Mesendoderm (in vitro differentiated cells): ENCODE measurements at regions not wholly inside any gene's neighbourhood (a gene's known extent, or its start where the extent isn't known, plus 50 kb on each side); places are given as distances from the start of the nearest gene placed in this dataset.

Source experiments
- DNase-seq: peaks from one replicate; pipeline ENCODE4 v3.0.0; 2013
- H2AK5ac ChIP-seq: 2 replicates; pipeline ENCODE4 v1.6.1; 2013; ENCODE audit warnings: low read length, inconsistent platforms
- H2BK120ac ChIP-seq: 2 replicates; pipeline ENCODE4 v1.6.1; 2013; ENCODE audit warnings: low read depth, mild to moderate bottlenecking, low read length, moderate library complexity, mixed read lengths
- H2BK15ac ChIP-seq: replicated peaks from 2 replicates; pipeline ENCODE4 v1.6.1; 2013; ENCODE audit warnings: low read depth, mild to moderate bottlenecking, moderate library complexity
- H2BK5ac ChIP-seq: 2 replicates; pipeline ENCODE4 v1.6.1; 2013; ENCODE audit warnings: low read length, inconsistent platforms
- H3K18ac ChIP-seq: 2 replicates; pipeline ENCODE4 v1.6.1; 2013; ENCODE audit warnings: mild to moderate bottlenecking, low read length, mixed read lengths
- H3K23ac ChIP-seq: one replicate; pipeline ENCODE4 v1.6.1; 2013; ENCODE audit warnings: low read length
- H3K27ac ChIP-seq: 2 replicates; pipeline ENCODE4 v1.5.1; 2013; ENCODE audit warnings: low read depth, mild to moderate bottlenecking, inconsistent platforms, low read length, moderate library complexity
- H3K27me3 ChIP-seq: 2 replicates; pipeline ENCODE4 v1.6.1; 2013; ENCODE audit warnings: low read length, control low read depth, mild to moderate bottlenecking, inconsistent platforms; ENCODE audit not compliant: insufficient read depth, poor library complexity
- H3K36me3 ChIP-seq: 2 replicates; pipeline ENCODE4 v1.6.1; 2013; ENCODE audit warnings: low read length, inconsistent platforms; ENCODE audit not compliant: control insufficient read depth, insufficient read depth
- H3K4ac ChIP-seq: one replicate; pipeline ENCODE4 v1.6.1; 2013; ENCODE audit warnings: low read depth, mild to moderate bottlenecking, low read length, moderate library complexity
- H3K4me1 ChIP-seq: 2 replicates; pipeline ENCODE4 v1.6.1; 2013; ENCODE audit warnings: low read depth, low read length, inconsistent platforms; ENCODE audit not compliant: control insufficient read depth
- H3K4me2 ChIP-seq: 2 replicates; pipeline ENCODE4 v1.6.1; 2013; ENCODE audit warnings: low read length
- H3K4me3 ChIP-seq: 2 replicates; pipeline ENCODE4 v1.5.1; 2013; ENCODE audit warnings: mild to moderate bottlenecking, low read length
- H3K56ac ChIP-seq: one replicate; pipeline ENCODE4 v1.6.1; 2013; ENCODE audit warnings: low read length
- H3K79me1 ChIP-seq: 2 replicates; pipeline ENCODE4 v1.6.1; 2013; ENCODE audit warnings: low read length, inconsistent platforms
- H3K79me2 ChIP-seq: 2 replicates; pipeline ENCODE4 v1.6.1; 2013; ENCODE audit warnings: mild to moderate bottlenecking, low read length; ENCODE audit not compliant: control insufficient read depth, insufficient read depth
- H3K9ac ChIP-seq: 2 replicates; pipeline ENCODE4 v1.6.1; 2013; ENCODE audit warnings: low read length, inconsistent platforms
- H4K5ac ChIP-seq: one replicate; pipeline ENCODE4 v1.6.1; 2013; ENCODE audit warnings: low read length
- H4K8ac ChIP-seq: one replicate; pipeline ENCODE4 v1.6.1; 2013; ENCODE audit warnings: low read depth, mild to moderate bottlenecking, control low read depth, low read length, moderate library complexity
- WGBS: extraction: QIAGEN DNeasy Blood & Tissue Kit; methylation state at CpG from one replicate; pipeline ENCODE4 v1.1.7; 2013; ENCODE audit warnings: low lambda C conversion rate, missing lambda C conversion rate; ENCODE audit not compliant: insufficient coverage; ENCODE audit errors: extremely low coverage; 5-methylcytosine and 5-hydroxymethylcytosine counted together

DNA sequence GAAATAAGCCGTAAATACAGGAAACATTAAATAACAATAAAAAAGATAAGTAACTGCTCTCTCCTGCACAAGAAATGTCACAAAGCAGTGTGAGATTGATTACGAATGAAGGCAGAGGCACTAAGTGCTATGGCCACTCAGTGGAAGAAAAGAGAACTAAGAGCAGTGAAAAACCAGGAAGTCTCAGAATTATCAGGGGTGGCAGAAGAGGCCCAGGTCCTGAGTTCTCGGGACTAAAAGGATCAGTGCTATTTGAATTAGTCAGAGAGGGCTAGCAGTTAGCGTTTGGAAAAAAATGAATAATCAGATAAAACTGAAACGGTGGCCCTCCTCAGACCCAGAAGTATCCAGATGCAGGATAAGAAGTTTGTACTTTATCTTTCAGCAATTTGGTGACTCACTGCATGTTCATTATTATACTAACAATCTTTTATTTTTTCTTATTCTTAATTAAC, 367.1 kb downstream of the ZEB2 start:
- Histone ChIP-seq H3K23ac (no peak overlapping the region), H3K56ac (no peak overlapping the region), H3K18ac (no peak overlapping the region), H3K4me1 (no peaks in the 10 kb centered on the region), H2AK5ac (no peak overlapping the region), H3K4ac (no peak overlapping the region), H3K79me1 (no peaks in the 10 kb centered on the region), H3K9ac (no peak overlapping the region), H3K27ac (no peak overlapping the region), H4K5ac (no peak overlapping the region), H2BK15ac (no peak overlapping the region), H4K8ac (no peak overlapping the region), H2BK120ac (no peak overlapping the region), H2BK5ac (no peak overlapping the region), H3K79me2 (no peaks in the 10 kb centered on the region), H3K4me3 (no peak overlapping the region), H3K36me3 (no peaks in the 10 kb centered on the region), H3K4me2 (no peak overlapping the region), H3K27me3 (no peaks in the 10 kb centered on the region)
- peak; percentile 55 for DNase-seq
- no CpG with 5 or more reads among the region's 5 CpGs for WGBS

DNA sequence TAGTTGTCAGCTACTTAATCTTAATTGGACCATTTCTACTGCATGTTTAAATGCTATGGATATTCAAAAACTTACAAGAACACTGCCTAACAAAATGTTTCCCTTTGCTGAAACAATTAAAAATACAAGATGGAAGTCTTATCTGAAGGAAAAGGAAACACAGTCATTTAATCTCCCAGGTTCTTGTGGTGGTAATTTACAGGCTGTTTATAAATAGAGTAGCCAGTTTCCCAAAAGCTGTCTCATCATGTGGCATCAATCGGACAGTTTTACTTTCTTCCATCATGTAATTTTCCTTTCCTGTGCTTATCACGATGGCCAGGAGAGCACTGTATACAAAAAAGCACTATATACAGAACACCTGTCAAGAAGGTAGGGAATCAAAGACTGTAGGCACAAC, 368.1 kb downstream of the ZEB2 start:
- DNase-seq = no peak
- Histone ChIP-seq H3K36me3 (no peaks in the 10 kb centered on the region), H3K79me2 (no peaks in the 10 kb centered on the region), H3K18ac (no peak overlapping the region), H3K23ac (no peak overlapping the region), H2BK15ac (no peak overlapping the region), H3K56ac (no peak overlapping the region), H3K79me1 (no peaks in the 10 kb centered on the region), H3K4ac (no peak overlapping the region), H2BK5ac (no peak overlapping the region), H3K27ac (no peak overlapping the region), H2AK5ac (no peak overlapping the region), H3K4me2 (no peak overlapping the region), H3K9ac (no peak overlapping the region), H4K5ac (no peak overlapping the region), H3K27me3 (no peaks in the 10 kb centered on the region), H3K4me3 (no peak overlapping the region), H4K8ac (no peak overlapping the region), H3K4me1 (no peaks in the 10 kb centered on the region), H2BK120ac (no peak overlapping the region)
- no CpG with 5 or more reads among the region's 2 CpGs for WGBS

DNA sequence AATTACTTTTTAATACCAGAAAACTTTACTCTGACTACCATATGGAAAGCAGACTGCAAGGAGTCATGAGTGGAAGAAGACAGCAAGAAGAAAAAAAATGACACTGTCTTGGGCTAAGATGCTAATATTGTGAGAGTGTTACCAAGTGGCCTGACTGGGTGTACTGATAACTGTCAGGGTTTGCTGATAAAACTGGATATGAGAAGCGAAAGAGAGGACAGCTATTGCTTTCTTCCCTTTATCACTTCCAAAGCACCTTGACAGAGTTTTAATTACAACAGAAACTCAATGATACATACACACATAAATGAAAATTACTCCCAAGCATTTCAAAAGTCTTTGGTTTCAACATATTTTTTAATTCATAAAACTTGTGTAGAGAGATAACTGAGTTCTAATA, 368.5 kb downstream of the ZEB2 start:
- no peak overlapping the region for H2AK5ac ChIP-seq
- no peaks in the 10 kb centered on the region for H3K36me3 ChIP-seq
- H3K27me3 ChIP-seq = no peaks in the 10 kb centered on the region
- H3K79me2 ChIP-seq = no peaks in the 10 kb centered on the region
- H3K4me2 ChIP-seq = no peak overlapping the region
- H4K8ac ChIP-seq = no peak overlapping the region
- H3K23ac ChIP-seq = no peak overlapping the region
- no peak overlapping the region for H3K9ac ChIP-seq
- no peak overlapping the region for H2BK120ac ChIP-seq
- peak; percentile 44 for DNase-seq
- no peak overlapping the region for H2BK15ac ChIP-seq
- H4K5ac ChIP-seq = no peak overlapping the region
- no peak overlapping the region for H3K18ac ChIP-seq
- H3K79me1 ChIP-seq = no peaks in the 10 kb centered on the region
- H3K4ac ChIP-seq = no peak overlapping the region
- H3K4me1 ChIP-seq = no peaks in the 10 kb centered on the region
- no peak overlapping the region for H3K4me3 ChIP-seq
- H3K56ac ChIP-seq = no peak overlapping the region
- H3K27ac ChIP-seq = no peak overlapping the region
- no peak overlapping the region for H2BK5ac ChIP-seq
- WGBS = no CpG with 5 or more reads among the region's 1 CpG

DNA sequence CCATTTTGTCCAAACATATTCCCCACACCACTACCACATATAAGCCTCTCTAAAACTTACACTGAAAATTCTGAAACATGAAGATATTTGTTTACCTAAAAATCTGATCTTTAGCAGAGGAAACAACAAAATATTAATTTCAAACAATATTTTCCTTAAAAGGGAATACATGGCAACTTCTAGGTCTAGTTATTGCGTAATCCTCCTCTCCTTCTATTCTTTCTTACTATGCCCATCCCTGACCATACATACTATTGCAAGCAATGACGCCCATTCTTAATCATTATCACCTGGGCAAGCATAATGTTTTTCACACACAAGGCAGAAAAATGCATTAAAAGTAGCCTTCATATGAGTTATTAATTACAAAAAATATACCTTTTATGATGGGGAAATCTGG, 372.6 kb downstream of the ZEB2 start:
- H3K4me2 ChIP-seq = no peak overlapping the region
- WGBS = no CpG with 5 or more reads among the region's 2 CpGs
- H3K23ac ChIP-seq = no peak overlapping the region
- no peaks in the 10 kb centered on the region for H3K27me3 ChIP-seq
- H3K27ac ChIP-seq = no peak overlapping the region
- H3K79me1 ChIP-seq = no peaks in the 10 kb centered on the region
- H3K9ac ChIP-seq = no peak overlapping the region
- no peaks in the 10 kb centered on the region for H3K4me1 ChIP-seq
- H4K5ac ChIP-seq = no peak overlapping the region
- no peak overlapping the region for H2BK15ac ChIP-seq
- no peaks in the 10 kb centered on the region for H3K36me3 ChIP-seq
- no peaks in the 10 kb centered on the region for H3K79me2 ChIP-seq
- no peak overlapping the region for H3K56ac ChIP-seq
- H3K18ac ChIP-seq = no peak overlapping the region
- H3K4me3 ChIP-seq = no peak overlapping the region
- no peak overlapping the region for H2BK5ac ChIP-seq
- no peak overlapping the region for H4K8ac ChIP-seq
- H3K4ac ChIP-seq = no peak overlapping the region
- no peak overlapping the region for H2BK120ac ChIP-seq
- DNase-seq = no peak
- H2AK5ac ChIP-seq = no peak overlapping the region

DNA sequence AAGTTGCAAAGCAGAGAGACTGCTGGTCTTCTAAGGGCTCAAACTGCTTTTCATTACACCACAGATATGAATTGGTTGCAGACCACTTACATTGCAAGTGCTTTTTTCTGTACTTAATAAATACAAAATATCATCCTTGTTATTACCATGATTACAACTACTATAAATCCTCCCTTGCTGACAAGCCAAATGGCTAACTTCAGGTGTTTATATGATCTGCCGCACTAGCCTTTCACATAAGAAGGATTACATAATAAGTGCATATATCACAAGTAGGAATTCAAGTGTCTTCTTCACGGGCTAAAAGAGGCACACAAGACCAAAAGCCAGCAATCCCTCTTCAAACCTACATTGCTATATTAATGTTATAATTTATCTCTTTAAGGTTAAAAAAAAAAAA, 373.0 kb downstream of the ZEB2 start:
- H2AK5ac ChIP-seq = no peak overlapping the region
- no peak overlapping the region for H3K18ac ChIP-seq
- no peak overlapping the region for H3K27ac ChIP-seq
- H3K23ac ChIP-seq = no peak overlapping the region
- H3K4me2 ChIP-seq = no peak overlapping the region
- H3K9ac ChIP-seq = no peak overlapping the region
- no peak overlapping the region for H2BK15ac ChIP-seq
- H4K5ac ChIP-seq = no peak overlapping the region
- H4K8ac ChIP-seq = no peak overlapping the region
- no peaks in the 10 kb centered on the region for H3K79me2 ChIP-seq
- no CpG with 5 or more reads among the region's 2 CpGs for WGBS
- H3K36me3 ChIP-seq = no peaks in the 10 kb centered on the region
- no peak overlapping the region for H3K56ac ChIP-seq
- H3K4me3 ChIP-seq = no peak overlapping the region
- H2BK5ac ChIP-seq = no peak overlapping the region
- DNase-seq = no peak
- H3K27me3 ChIP-seq = no peaks in the 10 kb centered on the region
- H3K4ac ChIP-seq = no peak overlapping the region
- H2BK120ac ChIP-seq = no peak overlapping the region
- H3K4me1 ChIP-seq = no peaks in the 10 kb centered on the region
- H3K79me1 ChIP-seq = no peaks in the 10 kb centered on the region

DNA sequence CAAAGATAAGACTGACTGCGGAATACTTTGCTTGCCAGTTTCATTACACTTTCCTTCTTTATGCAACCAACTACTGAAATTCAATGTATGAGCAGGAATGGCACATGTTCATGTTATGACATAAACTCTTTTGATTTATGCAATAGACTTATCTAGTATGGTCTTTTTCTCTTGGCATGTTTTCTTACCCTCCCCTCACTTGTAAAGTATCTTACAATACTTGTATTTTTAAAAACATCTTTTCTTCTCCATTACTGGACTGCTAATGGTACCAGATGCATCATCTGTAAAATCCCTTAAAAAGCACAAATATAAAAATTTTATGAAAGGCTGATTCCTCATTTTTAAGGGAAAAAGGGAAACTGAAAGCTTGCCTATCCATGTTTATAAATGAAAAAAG, 373.8 kb downstream of the ZEB2 start:
- Histone ChIP-seq H2BK15ac (no peak overlapping the region), H3K27me3 (no peaks in the 10 kb centered on the region), H3K4me1 (no peaks in the 10 kb centered on the region), H3K79me2 (no peaks in the 10 kb centered on the region), H3K36me3 (no peaks in the 10 kb centered on the region), H3K23ac (no peak overlapping the region), H3K18ac (no peak overlapping the region), H3K4me2 (no peak overlapping the region), H3K79me1 (no peaks in the 10 kb centered on the region), H2BK120ac (no peak overlapping the region), H3K27ac (no peak overlapping the region), H2BK5ac (no peak overlapping the region), H2AK5ac (no peak overlapping the region), H3K4me3 (no peak overlapping the region), H3K56ac (no peak overlapping the region), H4K8ac (no peak overlapping the region), H3K4ac (no peak overlapping the region), H3K9ac (no peak overlapping the region), H4K5ac (no peak overlapping the region)
- DNase-seq = no peak
- no CpG with 5 or more reads among the region's 1 CpG for WGBS
